ENCODE measurements at regions not wholly inside any gene's neighbourhood (a gene's known extent, or its start where the extent isn't known, plus 50 kb on each side); places are given as distances from the start of the nearest gene placed in this dataset.

DNA sequence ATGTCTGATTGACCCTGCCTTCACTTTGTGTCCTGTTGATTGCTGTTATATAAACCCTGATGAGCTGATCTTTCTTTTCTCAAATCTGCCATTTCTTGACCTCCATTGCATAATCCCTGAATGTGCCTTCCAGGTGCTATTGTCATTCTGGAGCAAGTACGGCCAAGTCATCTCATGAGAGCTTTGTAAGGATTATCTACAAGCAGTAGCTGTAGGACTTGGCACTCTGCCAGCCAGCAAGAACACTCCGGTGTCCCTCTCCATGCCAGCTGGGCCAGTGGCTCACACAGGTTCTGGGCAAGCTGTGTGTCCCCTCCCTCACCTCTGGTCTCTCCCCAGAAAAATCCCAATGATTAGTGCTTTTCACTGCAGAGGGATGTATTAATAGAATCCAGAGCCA, 348.1 kb downstream of the FOXO1 start:
- DNase-seq, result no peak

DNA sequence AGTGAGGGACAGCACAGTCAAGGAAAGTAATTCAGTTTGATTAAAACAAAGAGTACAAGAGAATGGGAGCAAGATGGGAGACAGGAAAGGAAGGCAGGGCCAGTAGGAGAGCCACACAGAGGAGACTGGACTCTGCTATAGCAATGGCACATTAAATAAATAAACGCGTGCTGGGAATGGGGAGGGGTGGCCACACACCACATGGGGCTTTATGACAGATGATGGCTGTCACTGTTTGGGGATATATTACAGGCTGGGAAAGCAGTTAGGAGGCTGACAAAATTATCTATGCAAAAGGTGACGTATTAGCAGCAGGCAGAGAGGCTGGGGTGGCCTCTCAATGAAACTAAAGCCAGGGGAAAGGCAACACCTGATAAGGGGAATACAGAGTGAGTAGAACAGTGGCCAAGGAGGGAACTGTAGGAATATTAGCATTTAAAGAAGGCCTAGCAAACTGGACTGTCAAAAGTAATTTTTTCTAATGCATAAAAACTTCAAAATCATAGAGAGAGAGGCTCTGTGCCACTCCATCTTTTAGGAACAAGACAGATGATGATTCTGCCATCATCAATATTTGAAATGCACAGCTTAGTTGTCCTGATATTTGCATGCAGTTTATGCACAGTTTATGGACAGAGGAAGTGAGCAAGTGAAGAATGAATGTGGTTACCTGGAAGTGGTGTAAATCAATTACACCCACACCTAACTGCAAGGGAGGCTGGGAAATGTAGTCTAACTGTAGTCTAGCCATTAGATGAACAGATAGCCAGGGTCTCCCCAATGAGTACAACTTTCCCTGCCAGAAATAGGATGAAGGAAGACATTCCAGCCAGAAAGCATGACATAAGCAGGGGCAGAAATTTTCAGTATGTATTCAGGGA, 346.5 kb downstream of the FOXO1 start:
- no peak for DNase-seq

DNA sequence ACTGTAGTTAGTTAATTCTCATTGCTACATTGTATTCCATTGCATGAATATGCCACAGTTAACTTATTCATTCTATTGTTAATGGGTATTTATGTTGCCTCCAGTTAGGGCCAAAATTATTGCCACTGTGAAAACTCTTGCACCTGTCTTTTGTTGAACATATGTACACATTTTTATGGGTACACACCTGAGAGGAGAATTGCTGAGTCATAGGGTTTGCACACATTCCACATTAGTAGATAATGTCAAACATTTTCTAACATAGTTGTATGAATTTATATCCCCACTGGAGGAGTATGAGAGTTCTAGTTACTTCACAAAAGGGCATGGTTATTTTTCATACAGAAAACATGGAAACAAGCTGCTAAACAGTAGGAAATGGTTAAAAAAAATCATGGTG, 338.4 kb downstream of the FOXO1 start:
- DNase-seq, result no peak

DNA sequence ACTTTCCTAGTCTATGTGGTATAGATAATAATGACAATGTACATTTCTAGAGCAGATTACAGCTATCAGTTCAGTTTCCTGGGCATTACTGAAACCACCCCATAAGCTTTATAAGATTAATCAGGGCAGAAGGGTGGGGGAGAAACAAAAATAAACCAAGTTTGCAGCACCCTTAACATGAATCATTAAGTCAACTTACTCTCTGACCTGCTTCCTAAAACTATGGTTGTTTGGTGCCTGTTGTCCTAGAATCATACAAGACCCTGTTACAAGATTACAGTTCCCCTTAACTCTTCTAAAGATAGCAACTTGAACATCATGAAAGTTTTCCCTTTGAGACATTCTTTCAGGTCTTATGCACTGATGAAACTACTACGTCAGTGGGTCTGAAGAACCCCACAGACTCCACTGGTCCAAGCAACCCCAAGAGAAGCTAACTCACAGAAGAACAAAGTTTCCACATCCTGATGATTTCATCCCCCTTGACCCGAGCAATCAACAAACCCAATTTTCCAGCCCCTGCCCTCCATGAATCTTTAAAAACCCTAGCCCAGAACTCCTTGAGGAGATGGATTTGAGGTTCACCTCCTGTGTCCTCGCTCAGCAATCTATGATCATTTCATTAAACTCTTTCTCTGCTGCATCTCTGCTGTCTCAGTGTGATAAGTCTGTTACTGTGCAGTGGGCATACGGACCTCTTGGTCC, 336.5 kb downstream of the FOXO1 start:
- no peak for DNase-seq

DNA sequence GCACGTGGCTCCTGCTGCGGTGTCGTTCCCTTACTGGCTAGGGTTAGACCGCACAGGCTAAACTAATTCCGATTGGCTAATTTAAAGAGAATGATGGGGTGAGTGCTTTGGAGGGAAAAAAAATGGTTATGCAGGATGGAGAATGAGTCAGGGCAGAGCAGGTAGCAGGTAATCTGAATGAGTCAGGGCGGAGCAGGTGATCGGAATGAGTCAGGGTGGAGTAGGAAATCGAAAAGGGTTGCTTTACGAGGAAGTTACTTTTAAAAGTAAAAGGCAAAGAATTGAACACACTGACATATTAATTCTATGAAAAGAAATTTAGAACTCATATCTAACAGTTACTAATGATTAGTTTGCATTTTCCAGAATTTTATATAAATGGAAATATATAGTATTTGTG, 335.5 kb downstream of the FOXO1 start:
- no peak for DNase-seq

DNA sequence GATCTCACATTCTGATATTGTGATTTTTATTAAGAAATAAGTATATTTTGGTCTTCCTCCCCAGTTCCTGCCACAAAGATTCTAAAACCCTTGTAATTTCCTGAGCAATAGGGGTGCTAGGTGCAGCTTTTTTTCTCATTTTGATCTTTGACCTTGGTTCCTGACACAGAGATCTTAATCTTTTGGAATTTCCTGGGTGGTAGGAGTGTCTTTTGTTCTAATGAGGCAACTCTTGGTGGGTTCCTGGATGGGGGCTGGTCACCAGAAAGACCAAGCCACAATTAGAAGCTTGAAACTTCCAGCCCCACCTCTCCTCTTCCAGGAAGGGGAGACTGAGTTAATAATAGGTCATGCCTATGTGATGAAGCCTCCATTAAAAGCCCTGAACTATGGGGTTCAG, 334.6 kb downstream of the FOXO1 start:
- DNase-seq, result no peak

DNA sequence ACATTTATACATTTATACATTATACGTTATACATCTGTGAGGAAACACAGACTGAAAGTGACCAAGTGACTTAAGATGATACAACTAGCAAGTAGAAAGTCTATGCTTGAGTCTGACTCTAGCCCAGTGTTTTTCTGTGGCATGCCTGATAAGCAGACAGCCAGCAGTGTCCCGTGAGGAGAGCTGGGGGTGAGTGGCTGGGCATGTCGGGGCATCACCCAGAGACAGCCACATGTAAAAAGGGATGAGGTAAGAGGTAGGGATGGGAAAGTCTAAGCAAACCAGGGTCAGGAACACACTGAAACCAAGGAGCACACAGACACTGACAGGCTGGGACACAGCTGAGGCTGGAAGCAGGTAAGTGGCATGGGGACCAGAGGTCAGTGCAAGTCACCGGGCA, 333.2 kb downstream of the FOXO1 start:
- no peak for DNase-seq

DNA sequence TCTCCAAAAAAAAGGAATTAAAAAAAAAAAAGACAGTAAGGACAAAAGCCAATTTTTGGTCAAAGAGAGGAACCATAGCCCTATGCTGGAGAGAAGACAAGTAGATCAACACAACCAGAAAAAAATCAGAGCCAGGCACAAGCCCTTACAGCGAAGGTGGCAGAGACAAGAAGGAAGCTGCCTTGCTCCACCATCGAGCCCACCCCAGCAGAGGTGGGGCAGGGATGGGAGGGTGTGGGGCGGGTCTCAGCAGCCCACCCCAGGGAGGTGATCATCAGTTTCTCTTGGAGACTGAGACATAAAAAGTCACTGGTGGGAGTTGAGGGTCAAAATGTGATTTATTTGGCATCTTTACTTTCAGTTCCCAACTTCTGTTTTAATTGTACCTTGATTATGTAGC, 332.4 kb downstream of the FOXO1 start:
- no peak for DNase-seq

DNA sequence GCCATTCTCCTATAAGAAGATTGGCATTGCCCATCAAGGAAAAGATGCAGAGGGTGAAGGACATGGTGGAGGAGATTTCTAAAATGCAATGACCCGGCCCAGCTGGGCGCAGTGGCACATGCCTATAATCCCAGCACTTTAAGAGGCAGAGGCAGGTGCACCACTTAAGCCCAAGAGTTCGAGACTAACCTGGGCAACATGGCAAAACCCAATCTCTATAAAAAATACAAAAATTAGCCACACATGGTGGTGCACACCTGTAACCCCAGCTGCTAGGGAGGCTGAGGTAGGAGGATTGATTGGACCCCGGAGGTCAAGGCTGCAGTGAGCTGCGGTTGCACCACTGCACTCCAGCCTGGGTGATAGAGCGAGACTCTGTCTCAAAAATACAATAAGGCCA, 331.8 kb downstream of the FOXO1 start:
- DNase-seq, result no peak

DNA sequence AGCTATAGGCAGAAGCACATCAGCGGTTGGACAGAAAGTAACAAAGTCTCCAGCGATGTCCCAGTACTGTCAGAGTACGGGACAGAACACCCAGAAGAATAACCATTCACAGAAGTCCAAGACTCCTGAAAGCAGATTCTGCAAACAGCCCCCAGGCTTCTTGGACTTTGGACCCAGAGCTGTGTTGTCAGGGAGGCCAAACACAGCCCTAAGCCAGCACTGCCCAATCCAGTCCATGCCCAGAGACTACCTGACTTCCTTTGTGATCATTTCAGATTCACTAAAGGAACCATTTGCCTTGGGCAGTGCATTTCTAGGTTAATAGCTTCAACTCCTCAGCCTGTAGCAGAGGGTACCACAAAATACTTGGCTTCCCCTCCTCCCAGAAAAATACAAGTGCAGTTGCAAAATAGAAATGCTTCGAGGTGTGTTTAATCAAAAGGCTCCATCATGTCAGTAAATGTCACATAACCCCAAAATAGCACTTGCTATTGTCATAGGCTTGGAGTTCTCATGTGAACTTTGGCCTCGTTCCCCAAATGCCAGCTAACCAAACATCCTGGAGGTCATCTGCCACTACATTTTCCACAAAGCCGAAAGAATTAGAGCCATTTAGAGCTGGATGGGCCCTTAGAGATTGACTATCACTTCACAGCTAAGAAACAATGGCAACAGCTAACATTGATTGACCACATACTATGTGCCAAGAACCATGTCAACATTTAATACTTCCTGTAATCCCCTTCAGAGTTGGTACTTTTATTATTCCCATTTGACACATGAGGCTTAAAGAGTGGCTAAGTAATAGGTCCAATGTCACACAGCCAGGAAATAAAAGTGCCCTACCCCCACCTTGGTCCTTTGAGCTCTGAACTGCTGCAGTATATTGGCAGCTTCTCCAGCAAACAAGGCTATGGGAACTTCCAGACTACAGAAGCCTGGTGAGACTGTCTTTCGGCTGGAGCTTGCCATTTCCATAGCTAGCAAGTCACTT, 329.9 kb downstream of the FOXO1 start:
- DNase-seq, result no peak

DNA sequence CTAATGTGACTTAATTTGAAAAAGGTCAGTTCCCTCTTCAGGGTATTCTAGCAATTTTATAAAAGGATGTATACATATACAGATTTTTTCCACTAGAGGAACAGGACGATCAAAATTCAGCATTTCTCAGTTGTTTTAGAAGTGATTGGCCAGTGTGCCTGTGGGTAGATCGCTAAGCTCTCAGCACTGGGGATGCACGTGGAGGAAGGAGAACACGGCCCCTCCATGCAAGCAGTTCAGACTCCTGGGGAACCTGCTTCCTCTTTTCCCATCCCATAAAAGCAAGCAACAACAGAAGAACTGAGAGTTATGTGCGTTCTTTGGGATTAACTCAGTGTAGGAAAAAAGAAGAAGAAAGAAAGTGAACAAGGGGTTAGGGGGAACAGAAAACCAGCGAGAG, 328.8 kb downstream of the FOXO1 start:
- no peak for DNase-seq

DNA sequence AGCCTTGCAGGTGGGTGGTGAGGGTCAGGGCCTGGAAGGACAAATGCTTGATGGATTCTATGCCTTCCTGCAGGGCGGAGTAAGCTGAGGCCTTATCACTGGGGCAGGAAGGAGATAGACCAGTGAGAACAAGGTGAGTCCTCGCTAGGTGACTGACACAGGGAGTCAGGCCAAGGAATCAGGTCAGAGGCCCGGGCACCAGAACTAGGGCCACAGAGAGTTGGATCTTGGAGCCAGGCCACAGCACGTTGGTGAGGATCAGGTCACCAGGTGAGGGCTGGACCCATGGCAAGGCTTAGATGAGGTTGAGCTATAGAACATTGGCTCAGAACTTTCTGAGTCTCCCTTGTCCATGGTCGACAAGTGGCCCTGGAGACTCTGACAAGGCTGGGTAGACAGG, 328.2 kb downstream of the FOXO1 start:
- DNase-seq, result no peak

DNA sequence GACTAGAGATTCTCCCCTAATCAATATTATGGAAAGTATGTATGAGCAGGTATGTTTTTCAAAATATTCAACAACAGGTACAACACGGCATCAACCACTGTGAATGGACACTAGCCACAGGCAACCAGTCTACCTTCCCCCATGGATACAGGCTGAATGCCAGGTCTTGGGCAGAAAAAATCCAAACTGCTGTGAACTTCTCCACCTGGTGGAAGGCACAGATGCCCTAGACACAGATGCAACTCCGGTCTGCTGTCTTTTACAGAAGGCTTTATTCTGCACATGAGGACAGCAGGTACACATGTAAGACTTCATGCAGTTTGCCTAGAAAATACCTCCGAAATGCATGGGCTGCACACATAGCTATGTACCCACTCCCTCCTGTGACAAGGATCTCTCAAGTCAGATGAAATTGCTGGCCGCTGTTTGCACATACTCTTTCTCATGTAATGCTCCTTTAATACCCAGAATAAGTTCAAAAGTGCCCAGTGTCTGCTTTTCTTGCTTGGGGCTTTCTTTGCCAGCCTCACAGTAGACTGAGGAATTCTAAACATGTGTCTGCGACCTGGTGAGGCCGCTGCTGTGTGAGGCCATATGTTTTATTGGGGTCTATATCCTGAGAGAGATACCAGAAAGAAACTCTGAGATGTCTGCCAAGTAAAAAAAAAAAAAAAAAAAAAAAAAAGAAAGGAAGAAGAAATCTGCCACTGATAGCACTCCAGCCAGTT, 325.9 kb downstream of the FOXO1 start:
- DNase-seq, result no peak

DNA sequence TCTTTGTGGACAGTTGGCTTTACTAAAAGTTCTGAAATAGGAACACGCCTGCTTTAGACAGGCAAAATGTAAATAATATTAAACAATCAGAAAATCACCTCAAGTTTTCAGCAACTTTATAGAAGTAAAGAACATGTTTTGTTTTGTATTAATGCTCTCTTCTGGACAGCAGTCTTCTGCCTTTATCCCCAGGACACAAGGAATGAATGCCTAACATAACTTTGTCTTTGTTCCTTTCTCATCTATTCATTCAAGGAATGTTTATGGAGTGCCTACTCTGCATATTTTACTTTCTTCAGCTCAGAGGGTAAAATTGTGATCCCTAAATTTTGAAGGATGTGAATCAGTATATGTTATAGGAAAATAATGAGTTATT, 325.4 kb downstream of the FOXO1 start:
- no peak for DNase-seq

DNA sequence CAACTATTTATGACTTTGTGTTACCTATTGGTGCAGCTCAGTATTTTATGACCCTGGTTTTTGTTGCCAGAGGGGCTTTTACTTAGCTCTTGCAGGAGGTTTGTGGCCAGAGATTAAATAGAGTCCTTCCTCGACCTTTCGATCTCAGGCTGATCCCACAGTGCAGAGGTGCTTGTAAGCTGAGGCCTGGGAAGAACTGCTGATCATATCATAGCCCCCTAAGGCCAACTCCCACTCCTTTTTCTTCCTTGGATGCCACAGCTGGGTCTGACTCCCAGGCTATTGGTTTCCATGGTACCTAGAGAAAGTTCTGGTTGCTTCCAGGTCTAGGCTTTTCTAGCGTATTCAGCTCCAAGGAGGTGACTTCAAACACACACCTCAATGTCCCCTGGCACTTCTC, 324.9 kb downstream of the FOXO1 start:
- no peak for DNase-seq

DNA sequence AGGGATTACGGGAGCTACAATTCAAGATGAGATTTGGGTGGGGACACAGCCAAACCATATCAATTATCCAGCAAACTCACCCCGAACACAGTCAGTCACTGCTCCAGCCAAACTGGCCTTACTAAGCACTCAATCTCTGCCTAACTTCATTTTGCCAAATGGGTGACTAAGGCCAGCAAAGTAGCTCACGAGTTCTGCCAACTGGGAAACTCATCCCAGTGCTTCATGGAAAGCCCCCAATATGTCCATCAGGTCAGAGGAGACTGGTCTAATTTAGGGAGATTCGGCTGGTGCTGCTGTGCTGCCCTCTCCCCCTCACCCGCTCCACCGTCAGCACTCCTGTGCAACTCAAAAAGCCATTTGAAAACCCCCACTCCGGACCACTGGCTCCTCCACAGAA, 324.0 kb downstream of the FOXO1 start:
- no peak for DNase-seq

DNA sequence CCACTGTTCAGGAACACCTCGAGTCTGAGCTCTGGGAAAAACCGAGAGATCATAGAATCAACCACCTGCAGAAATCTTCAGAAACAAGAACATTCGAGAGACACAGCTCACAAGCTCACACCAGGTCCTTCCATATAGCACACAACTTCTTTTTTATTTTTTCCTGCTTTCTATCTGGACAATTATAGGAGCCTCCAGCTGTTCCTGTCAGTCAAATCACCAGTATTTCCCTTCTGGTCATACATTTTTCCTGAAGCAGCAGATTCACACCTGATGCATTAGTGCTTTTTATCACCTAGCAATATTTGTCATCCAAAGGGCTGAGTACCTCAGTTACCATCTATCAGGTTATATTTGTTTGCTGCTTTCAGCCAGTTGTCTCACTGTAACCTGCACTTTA, 323.5 kb downstream of the FOXO1 start:
- DNase-seq, result no peak

DNA sequence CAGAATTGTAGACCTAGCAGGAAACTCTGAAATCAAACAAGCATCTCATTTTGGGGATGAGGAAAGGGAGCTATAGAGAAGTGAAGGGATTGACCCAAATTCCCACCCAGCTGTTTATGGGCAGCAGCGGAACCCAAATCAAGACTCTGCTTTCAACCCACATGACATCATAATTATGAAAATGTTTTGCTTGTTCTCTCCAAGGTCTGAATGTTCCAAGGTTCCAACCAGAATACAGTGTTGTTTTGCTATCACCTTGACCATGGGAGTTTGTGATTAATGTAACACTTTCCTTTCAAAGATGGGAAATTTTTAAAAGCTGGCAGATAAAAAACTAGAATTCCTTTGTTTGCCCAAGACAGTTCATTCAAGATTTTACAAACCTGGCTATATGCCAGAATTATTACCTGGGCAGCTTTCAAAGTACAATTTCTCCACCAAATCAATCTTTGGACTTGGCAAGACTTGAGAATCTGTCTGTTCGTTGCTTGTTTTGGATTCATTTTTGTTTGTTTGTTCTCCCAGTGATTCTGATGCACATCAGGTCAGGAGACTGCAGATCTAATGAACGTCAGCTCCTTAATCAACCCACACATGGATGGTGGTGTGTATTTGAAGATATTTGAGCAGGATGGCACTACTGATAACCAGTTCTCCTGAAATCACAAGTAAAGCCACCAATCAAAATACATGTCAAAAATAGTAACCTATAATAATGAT, 322.7 kb downstream of the FOXO1 start:
- no peak for DNase-seq

DNA sequence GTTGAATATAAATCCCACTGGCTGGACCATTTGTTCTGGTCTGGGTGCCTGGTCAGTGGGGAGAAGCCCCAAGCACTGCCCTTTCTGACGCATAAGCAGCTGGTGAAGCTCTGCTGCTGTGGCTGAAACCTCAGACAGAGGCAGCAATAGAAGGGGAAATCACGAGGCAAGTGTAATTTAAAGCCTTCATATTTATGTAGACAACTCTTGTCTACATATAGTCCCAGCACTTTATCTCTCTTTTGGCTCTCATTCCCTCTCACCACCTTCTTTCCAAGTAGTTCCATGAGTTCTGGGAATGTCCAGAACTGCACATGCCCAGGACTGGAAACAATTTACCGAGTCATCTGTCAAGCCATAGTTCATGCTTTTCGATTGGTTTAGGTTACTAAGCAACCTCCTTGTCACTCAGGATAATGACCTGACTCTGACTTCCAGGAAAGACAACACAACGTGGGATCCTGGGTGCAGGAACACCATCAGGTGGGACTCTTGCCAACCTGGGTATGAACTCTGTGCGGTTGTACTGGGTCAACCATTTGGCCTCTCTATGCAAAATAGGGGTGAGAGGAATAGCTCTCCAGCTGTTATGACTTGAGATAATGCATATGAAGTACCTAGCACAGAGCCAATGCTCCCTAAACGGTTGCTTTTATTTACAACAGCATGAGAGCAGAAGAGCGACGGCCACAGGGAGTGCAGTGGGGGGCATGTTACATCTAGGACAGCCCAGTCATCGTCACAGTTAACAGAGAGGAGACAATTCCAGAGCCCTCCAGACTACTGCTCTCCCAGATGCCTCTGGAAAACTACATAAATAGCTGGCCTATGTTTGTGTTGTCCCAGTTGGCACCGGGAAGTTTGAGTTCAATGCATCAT, 321.9 kb downstream of the FOXO1 start:
- DNase-seq, result no peak

DNA sequence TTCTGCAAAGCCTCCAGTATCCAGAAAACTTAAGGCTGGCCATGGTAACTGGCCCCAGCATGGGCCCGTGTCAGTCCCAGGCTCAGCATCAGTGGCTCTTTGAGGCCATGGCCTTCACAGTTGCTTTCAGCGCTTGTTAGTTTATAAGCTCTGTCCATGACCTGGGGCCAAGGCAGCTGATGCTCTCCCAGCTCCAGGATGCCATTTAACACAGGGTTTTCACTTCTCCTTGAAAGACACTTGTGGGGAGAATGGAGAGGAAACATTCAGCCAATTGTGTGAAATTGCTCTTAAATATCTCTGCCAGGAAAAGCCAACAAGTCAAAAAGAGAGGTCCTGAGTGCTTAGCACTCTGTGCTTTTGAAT, 321.3 kb downstream of the FOXO1 start:
- no peak for DNase-seq
